Stimulated activated memory B cell treated with anti-CD40 and anti-IgM and Interleukin-4, amounts not matched to agents 10 μg/mL and 1 μg/mL and 100 μg/mL, for 72 hours (primary cell): ENCODE measurements at regions not wholly inside any gene's neighbourhood (a gene's known extent, or its start where the extent isn't known, plus 50 kb on each side); places are given as distances from the start of the nearest gene placed in this dataset.

Experiments
- ATAC-seq: fragments of 150-1000 bp; cut with Tn5 transposase; 2 replicates; pipeline ENCODE4 v1.10.0; 2021
- H3K27ac Mint-ChIP-seq: one replicate; pipeline ENCODE4 v1.8.0; 2022; ENCODE audit warnings: mild to moderate bottlenecking, mixed read lengths
- H3K27me3 Mint-ChIP-seq: one replicate; pipeline ENCODE4 v1.8.0; 2022; ENCODE audit warnings: mixed read lengths
- H3K36me3 Mint-ChIP-seq: one replicate; pipeline ENCODE4 v1.8.0; 2022; ENCODE audit warnings: mixed read lengths
- H3K4me1 Mint-ChIP-seq: one replicate; pipeline ENCODE4 v1.8.0; 2022; ENCODE audit warnings: mixed read lengths
- H3K4me3 Mint-ChIP-seq: one replicate; pipeline ENCODE4 v1.8.0; 2022; ENCODE audit warnings: mild to moderate bottlenecking, moderate library complexity, mixed read lengths
- H3K9me3 Mint-ChIP-seq: one replicate; pipeline ENCODE4 v1.8.0; 2022; ENCODE audit warnings: mixed read lengths

- H3K27me3 Mint-ChIP-seq = peaks cover 9% of the 10 kb centered on the region
- H3K36me3 Mint-ChIP-seq = no peaks in the 10 kb centered on the region
- ATAC-seq = no peak
- H3K9me3 Mint-ChIP-seq = peaks cover 2% of the 10 kb centered on the region
- H3K4me3 Mint-ChIP-seq = no peak overlapping the region
- H3K27ac Mint-ChIP-seq = no peak overlapping the region
- no peaks in the 10 kb centered on the region for H3K4me1 Mint-ChIP-seq
These were observed 390.4 kb downstream of the SHISA9 start for GRCh38 chr16:13291591-13292333.

GRCh38 chr16:13296206-13296605 lies 394.8 kb downstream of the SHISA9 start:
- ATAC-seq = no peak
- Mint-ChIP-seq H3K4me1 (no peaks in the 10 kb centered on the region), H3K27ac (no peak overlapping the region)

GRCh38 chr16:13298666-13299065 lies 397.3 kb downstream of the SHISA9 start:
- Mint-ChIP-seq H3K36me3 (no peaks in the 10 kb centered on the region), H3K27ac (no peak overlapping the region), H3K4me3 (no peak overlapping the region), H3K4me1 (no peaks in the 10 kb centered on the region), H3K9me3 (peaks cover 7% of the 10 kb centered on the region), H3K27me3 (peaks cover 9% of the 10 kb centered on the region)
- no peak for ATAC-seq

More at GRCh38 chr16:13296206-13296605, 394.8 kb downstream of the SHISA9 start:
- peaks cover 9% of the 10 kb centered on the region for H3K27me3 Mint-ChIP-seq
- no peaks in the 10 kb centered on the region for H3K36me3 Mint-ChIP-seq
- no peak overlapping the region for H3K4me3 Mint-ChIP-seq
- peaks cover 7% of the 10 kb centered on the region for H3K9me3 Mint-ChIP-seq

- Mint-ChIP-seq H3K27ac (no peak overlapping the region), H3K9me3 (peaks cover 7% of the 10 kb centered on the region), H3K27me3 (peaks cover 9% of the 10 kb centered on the region), H3K4me1 (no peaks in the 10 kb centered on the region), H3K4me3 (no peak overlapping the region), H3K36me3 (no peaks in the 10 kb centered on the region)
- no peak for ATAC-seq
These were observed 398.9 kb downstream of the SHISA9 start for GRCh38 chr16:13300066-13300840.

GRCh38 chr16:13305019-13305755 lies 403.8 kb downstream of the SHISA9 start:
- Mint-ChIP-seq H3K4me3 (no peak overlapping the region), H3K36me3 (no peaks in the 10 kb centered on the region), H3K4me1 (no peaks in the 10 kb centered on the region), H3K27ac (no peak overlapping the region), H3K9me3 (peaks cover 4% of the 10 kb centered on the region), H3K27me3 (peaks cover 9% of the 10 kb centered on the region)
- no peak for ATAC-seq

DNA sequence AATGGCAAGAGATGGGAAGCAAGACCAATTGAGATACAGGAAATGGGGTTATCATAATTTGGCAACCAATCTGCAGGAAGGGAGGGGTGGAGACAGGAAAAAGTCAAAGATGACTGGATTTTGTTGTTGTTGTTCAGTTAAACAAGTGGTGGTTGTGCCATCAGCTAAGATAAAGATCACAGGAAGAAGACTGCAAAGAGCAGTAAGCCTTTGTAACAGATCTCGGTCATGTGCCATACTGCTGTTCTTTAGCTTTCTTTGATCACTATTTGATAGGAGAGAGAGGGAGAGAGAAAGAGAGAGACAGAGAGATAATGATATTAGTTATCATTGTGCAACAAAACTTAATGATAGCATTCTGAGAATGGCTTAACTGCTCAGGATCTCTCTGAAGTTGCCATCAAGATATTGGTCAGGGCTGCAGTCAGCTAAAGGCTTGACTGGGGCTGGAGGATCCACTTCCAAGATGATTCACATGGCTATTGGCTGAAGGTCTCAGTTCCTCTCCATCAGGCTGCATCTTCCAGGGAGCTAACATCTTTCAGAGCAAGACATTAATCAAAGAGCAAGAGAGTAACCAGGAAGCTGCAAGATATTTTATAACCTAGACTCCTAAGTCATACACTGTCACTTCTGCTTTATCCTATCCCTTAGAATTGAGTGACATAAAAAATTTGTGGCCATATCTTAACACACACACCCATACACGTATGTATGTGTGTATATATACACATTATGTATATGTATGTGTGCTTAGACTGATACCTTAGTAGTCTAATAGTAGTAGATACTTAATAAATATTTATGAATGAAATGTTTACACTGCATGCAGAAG lies 405.0 kb downstream of the SHISA9 start:
- no peaks in the 10 kb centered on the region for H3K27me3 Mint-ChIP-seq
- H3K9me3 Mint-ChIP-seq = no peaks in the 10 kb centered on the region
- H3K27ac Mint-ChIP-seq = no peak overlapping the region
- H3K4me1 Mint-ChIP-seq = no peaks in the 10 kb centered on the region
- no peak overlapping the region for H3K4me3 Mint-ChIP-seq
- no peaks in the 10 kb centered on the region for H3K36me3 Mint-ChIP-seq
- ATAC-seq = no peak

GRCh38 chr16:13307255-13307654 lies 405.9 kb downstream of the SHISA9 start:
- Mint-ChIP-seq H3K36me3 (no peaks in the 10 kb centered on the region), H3K27me3 (no peaks in the 10 kb centered on the region), H3K4me1 (no peaks in the 10 kb centered on the region), H3K9me3 (no peaks in the 10 kb centered on the region), H3K27ac (no peak overlapping the region), H3K4me3 (no peak overlapping the region)
- no peak for ATAC-seq

- ATAC-seq = no peak
- no peaks in the 10 kb centered on the region for H3K9me3 Mint-ChIP-seq
- no peak overlapping the region for H3K27ac Mint-ChIP-seq
- H3K27me3 Mint-ChIP-seq = no peaks in the 10 kb centered on the region
- no peaks in the 10 kb centered on the region for H3K36me3 Mint-ChIP-seq
- H3K4me3 Mint-ChIP-seq = no peak overlapping the region
- H3K4me1 Mint-ChIP-seq = no peaks in the 10 kb centered on the region
These were observed 406.5 kb downstream of the SHISA9 start for GRCh38 chr16:13307851-13308250.

- Mint-ChIP-seq H3K4me3 (no peak overlapping the region), H3K36me3 (no peaks in the 10 kb centered on the region), H3K27ac (no peak overlapping the region), H3K4me1 (peaks cover 15% of the 10 kb centered on the region), H3K9me3 (no peaks in the 10 kb centered on the region), H3K27me3 (no peaks in the 10 kb centered on the region)
- ATAC-seq = no peak
These were observed 410.7 kb downstream of the SHISA9 start for GRCh38 chr16:13312063-13312462.

- Mint-ChIP-seq H3K4me3 (no peak overlapping the region), H3K36me3 (no peaks in the 10 kb centered on the region), H3K27me3 (no peaks in the 10 kb centered on the region), H3K9me3 (no peaks in the 10 kb centered on the region), H3K27ac (no peak overlapping the region), H3K4me1 (peaks cover 15% of the 10 kb centered on the region)
- ATAC-seq = no peak
These were observed 412.0 kb downstream of the SHISA9 start for GRCh38 chr16:13313351-13313750.

GRCh38 chr16:13314633-13315032 lies 413.2 kb downstream of the SHISA9 start:
- Mint-ChIP-seq H3K36me3 (no peaks in the 10 kb centered on the region), H3K27me3 (no peaks in the 10 kb centered on the region), H3K4me3 (no peak overlapping the region), H3K9me3 (no peaks in the 10 kb centered on the region), H3K27ac (no peak overlapping the region), H3K4me1 (peaks cover 15% of the 10 kb centered on the region)
- no peak for ATAC-seq

- Mint-ChIP-seq H3K36me3 (no peaks in the 10 kb centered on the region), H3K9me3 (no peaks in the 10 kb centered on the region), H3K4me1 (peaks cover 15% of the 10 kb centered on the region), H3K27ac (no peak overlapping the region), H3K4me3 (no peak overlapping the region), H3K27me3 (no peaks in the 10 kb centered on the region)
- ATAC-seq = no peak
These were observed 414.4 kb downstream of the SHISA9 start for GRCh38 chr16:13315642-13316427.

DNA sequence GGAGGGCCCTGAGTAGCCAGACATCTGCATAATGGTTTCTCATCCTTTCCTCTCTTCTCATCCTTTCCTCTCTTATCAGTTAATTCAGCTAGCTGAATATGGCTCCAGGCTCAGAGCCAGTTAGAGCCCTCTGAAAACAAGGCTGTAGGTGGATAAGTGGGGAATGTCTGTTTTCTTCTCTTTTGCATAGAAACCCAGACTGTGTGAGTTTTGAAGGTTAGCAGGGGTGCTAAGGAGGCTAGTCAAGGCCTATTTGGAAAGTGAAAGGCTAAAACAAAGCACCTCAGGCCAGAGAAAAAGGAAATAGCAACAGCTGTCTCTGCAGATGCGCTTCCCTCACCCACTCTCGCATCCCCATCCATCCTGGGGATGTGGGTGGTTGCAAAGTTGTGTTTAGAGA lies 420.9 kb downstream of the SHISA9 start:
- Mint-ChIP-seq H3K9me3 (no peaks in the 10 kb centered on the region), H3K27ac (no peak overlapping the region), H3K4me3 (no peak overlapping the region), H3K36me3 (no peaks in the 10 kb centered on the region), H3K27me3 (no peaks in the 10 kb centered on the region), H3K4me1 (no peaks in the 10 kb centered on the region)
- ATAC-seq = no peak

DNA sequence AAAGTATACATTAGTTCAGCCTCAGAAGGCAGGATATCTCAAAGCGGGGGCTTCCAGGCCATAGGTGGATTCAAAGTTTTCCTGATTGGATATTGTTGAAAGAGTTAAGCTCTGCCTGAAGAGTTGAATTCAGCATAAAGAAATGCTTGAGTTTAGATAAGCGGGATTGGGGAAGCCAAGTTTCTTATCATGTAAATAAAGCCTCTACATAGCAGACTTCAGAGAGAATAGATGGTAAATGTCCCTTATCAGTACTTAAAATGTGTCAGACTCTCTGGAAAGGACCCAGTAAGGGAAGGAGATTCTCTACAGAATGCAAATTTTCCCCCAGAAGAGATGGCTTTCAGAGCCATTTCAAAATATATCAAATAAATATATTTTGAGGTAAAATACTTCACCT lies 423.5 kb downstream of the SHISA9 start:
- Mint-ChIP-seq H3K27me3 (no peaks in the 10 kb centered on the region), H3K36me3 (no peaks in the 10 kb centered on the region), H3K27ac (no peak overlapping the region), H3K4me1 (no peaks in the 10 kb centered on the region), H3K4me3 (no peak overlapping the region), H3K9me3 (no peaks in the 10 kb centered on the region)
- no peak for ATAC-seq
